ENCODE measurements at regions not wholly inside any gene's neighbourhood (a gene's known extent, or its start where the extent isn't known, plus 50 kb on each side); places are given as distances from the start of the nearest gene placed in this dataset.

DNA sequence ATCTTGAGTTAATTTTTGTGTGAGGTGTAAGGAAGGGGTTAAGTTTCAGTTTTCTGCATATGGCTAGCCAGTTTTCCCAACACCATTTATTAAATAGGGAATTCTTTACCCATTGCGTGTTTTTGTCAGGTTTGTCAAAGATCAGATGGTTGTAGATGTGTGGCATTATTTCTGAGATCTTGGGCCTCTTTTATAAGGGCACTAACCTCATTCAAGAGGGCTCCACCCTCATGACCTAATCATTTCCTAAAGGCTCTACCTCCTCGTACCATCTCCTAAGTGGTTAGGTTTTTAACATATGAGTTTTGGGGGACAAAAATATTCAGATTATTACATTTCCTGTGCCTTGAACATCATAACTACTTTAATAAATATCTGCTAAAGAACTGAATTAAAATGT is 510.9 kb downstream of the UTRN start:
- TF ChIP-seq, protein P1, sequence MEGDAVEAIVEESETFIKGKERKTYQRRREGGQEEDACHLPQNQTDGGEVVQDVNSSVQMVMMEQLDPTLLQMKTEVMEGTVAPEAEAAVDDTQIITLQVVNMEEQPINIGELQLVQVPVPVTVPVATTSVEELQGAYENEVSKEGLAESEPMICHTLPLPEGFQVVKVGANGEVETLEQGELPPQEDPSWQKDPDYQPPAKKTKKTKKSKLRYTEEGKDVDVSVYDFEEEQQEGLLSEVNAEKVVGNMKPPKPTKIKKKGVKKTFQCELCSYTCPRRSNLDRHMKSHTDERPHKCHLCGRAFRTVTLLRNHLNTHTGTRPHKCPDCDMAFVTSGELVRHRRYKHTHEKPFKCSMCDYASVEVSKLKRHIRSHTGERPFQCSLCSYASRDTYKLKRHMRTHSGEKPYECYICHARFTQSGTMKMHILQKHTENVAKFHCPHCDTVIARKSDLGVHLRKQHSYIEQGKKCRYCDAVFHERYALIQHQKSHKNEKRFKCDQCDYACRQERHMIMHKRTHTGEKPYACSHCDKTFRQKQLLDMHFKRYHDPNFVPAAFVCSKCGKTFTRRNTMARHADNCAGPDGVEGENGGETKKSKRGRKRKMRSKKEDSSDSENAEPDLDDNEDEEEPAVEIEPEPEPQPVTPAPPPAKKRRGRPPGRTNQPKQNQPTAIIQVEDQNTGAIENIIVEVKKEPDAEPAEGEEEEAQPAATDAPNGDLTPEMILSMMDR (IDR thresholded peaks at IDR 0.05; ENCODE audit: insufficient read depth, low read depth, low read length): no peak
- H3K4me3 ChIP-seq (ENCODE audit: low read depth, low read length): no peak overlapping the region
- DNase-seq (ENCODE audit: low read depth): no peak

GRCh38 chr6:144797881-144798589 is 512.9 kb downstream of the UTRN start:
- TF ChIP-seq, protein P1 (IDR thresholded peaks at IDR 0.05; ENCODE audit: insufficient read depth, low read depth, low read length): no peak
- peak; percentile 77 for DNase-seq (ENCODE audit: low read depth)
- H3K4me3 ChIP-seq (ENCODE audit: low read depth, low read length): no peak overlapping the region

DNA sequence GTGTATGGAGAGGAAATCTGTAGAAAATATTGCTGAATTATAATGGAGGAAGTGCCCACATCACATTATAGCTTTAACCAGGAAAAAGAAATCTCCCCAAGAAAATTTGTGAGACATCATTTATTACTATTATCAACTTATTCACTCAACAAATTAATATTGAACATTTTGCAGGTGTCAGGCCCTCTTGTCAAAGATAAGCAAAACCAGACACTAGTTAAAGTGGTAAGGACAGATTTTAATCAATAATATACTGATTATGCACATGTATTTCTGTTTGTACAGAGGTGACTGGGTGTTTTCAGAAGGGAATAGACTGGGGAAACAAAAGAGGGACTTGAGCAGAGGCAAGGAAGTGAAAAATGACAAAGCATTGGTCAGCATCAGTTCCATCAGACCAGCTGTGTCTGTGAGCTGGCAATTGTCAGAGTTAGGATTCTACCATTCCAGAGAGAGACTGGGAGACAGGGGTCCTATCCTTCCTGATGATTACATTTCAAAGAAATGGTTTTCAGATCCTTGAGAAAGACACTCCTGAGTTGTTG is 519.2 kb downstream of the UTRN start:
- TF ChIP-seq, protein P1 (IDR thresholded peaks at IDR 0.05; ENCODE audit: insufficient read depth, low read depth, low read length): no peak
- no peak overlapping the region for H3K4me3 ChIP-seq (ENCODE audit: low read depth, low read length)
- no peak for DNase-seq (ENCODE audit: low read depth)

DNA sequence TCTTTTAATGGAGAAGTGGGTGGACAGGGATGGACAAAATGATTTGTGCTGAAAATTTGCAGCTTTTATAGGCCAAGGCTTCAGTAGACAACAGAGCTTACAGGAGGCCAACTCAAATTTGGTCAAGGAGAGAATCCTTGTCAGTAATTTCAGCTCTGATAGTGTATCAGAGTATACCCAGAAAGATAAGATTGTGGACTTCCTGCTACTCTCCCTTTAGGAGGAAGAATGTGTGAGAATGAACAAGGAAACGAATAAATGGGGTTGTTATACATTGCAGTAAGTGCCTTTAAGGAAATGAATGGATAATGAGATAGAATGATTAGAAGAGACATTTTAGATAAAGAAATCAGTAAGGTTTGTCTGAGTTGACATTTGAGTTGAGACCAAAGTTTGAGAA is 519.9 kb downstream of the UTRN start:
- DNase-seq (ENCODE audit: low read depth): no peak
- TF ChIP-seq, protein P1 (IDR thresholded peaks at IDR 0.05; ENCODE audit: insufficient read depth, low read depth, low read length): no peak
- no peak overlapping the region for H3K4me3 ChIP-seq (ENCODE audit: low read depth, low read length)

GRCh38 chr6:144806222-144806621 is 521.1 kb downstream of the UTRN start:
- no peak for DNase-seq (ENCODE audit: low read depth)
- no peak overlapping the region for H3K4me3 ChIP-seq (ENCODE audit: low read depth, low read length)

DNA sequence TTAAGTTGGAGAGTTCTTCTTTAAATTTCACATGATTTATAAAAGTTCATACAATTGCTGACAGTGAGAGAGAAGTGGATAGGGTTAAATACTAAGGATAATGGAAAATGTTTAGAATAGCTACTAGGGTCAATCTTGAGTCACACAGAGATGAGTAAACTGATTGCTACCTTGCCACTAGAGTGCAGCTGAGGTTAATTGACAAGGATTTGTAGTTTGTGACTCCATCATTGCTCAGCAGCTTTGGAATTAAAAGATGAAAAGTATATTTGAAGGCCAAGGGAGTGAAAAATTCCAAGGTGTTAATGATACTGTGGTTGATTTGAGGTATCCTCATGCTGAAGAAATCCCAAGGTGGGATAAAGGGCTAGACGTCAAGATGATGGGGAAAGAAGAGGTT is 524.0 kb downstream of the UTRN start:
- DNase-seq (ENCODE audit: low read depth): no peak
- no peak overlapping the region for H3K4me3 ChIP-seq (ENCODE audit: low read depth, low read length)
- TF ChIP-seq, protein P1 (IDR thresholded peaks at IDR 0.05; ENCODE audit: insufficient read depth, low read depth, low read length): no peak

More at GRCh38 chr6:144806222-144806621, 521.1 kb downstream of the UTRN start:
- TF ChIP-seq, protein P1 (IDR thresholded peaks at IDR 0.05; ENCODE audit: insufficient read depth, low read depth, low read length): no peak

All from fibroblast of villous mesenchyme (primary cell).